Endodermal cell (in vitro differentiated cells): ENCODE measurements at regions not wholly inside any gene's neighbourhood (a gene's known extent, or its start where the extent isn't known, plus 50 kb on each side); places are given as distances from the start of the nearest gene placed in this dataset.

Experiments
- DNase-seq: peaks from one replicate; pipeline ENCODE4 v3.0.0-alpha.2; 2017
- H3K27ac ChIP-seq: 2 replicates; pipeline ENCODE4 v1.5.1; 2013; ENCODE audit warnings: mild to moderate bottlenecking, low read depth, low read length, moderate library complexity
- H3K27me3 ChIP-seq: 2 replicates; pipeline ENCODE4 v1.6.1; 2013; ENCODE audit warnings: mild to moderate bottlenecking, low read length, moderate library complexity; ENCODE audit not compliant: insufficient read depth, control insufficient read depth, poor library complexity, severe bottlenecking
- H3K36me3 ChIP-seq: 2 replicates; pipeline ENCODE4 v1.7.0; 2013; ENCODE audit warnings: mild to moderate bottlenecking, low read length, moderate library complexity; ENCODE audit not compliant: control insufficient read depth, insufficient read depth
- H3K4me1 ChIP-seq: one replicate; pipeline ENCODE4 v1.7.0; 2013; ENCODE audit warnings: low read length; ENCODE audit not compliant: control insufficient read depth, insufficient read depth
- H3K4me3 ChIP-seq: 2 replicates; pipeline ENCODE4 v1.5.1; 2013; ENCODE audit warnings: mild to moderate bottlenecking, low read length, moderate library complexity
- H3K9ac ChIP-seq: 2 replicates; pipeline ENCODE4 v1.6.1; 2013; ENCODE audit warnings: mild to moderate bottlenecking, low read length, moderate library complexity; ENCODE audit not compliant: poor library complexity, severe bottlenecking; ENCODE audit errors: extremely low read depth
- H3K9me3 ChIP-seq: 2 replicates; pipeline ENCODE4 v1.6.1; 2013; ENCODE audit warnings: mild to moderate bottlenecking, low read length, moderate library complexity; ENCODE audit not compliant: control insufficient read depth
- H3K27ac Mint-ChIP-seq: 2 replicates; pipeline ENCODE4 v1.8.0; 2020; ENCODE audit warnings: mixed read lengths
- H3K27me3 Mint-ChIP-seq: 2 replicates; pipeline ENCODE4 v1.8.0; 2021; ENCODE audit warnings: mild to moderate bottlenecking, mixed read lengths; ENCODE audit not compliant: insufficient read depth
- H3K36me3 Mint-ChIP-seq: 2 replicates; pipeline ENCODE4 v1.8.0; 2020; ENCODE audit warnings: low read depth, mixed read lengths
- H3K4me1 Mint-ChIP-seq: 2 replicates; pipeline ENCODE4 v1.8.0; 2020; ENCODE audit warnings: mixed read lengths
- H3K4me3 Mint-ChIP-seq: 2 replicates; pipeline ENCODE4 v1.8.0; 2020; ENCODE audit warnings: mild to moderate bottlenecking, moderate library complexity, mixed read lengths
- H3K9me3 Mint-ChIP-seq: 2 replicates; pipeline ENCODE4 v1.8.0; 2020; ENCODE audit warnings: mild to moderate bottlenecking, mixed read lengths
- WGBS, 2 experiments: methylation state at CpG; one replicate each; pipeline versions ENCODE4 v1.1.5 to v1.1.7; 2013; ENCODE audit warnings: missing lambda C conversion rate in 2 of 2, mixed read lengths in 1 of 2; ENCODE audit not compliant: insufficient coverage in 1 of 2, insufficient read length in 1 of 2; 5-methylcytosine and 5-hydroxymethylcytosine counted together
- TF ChIP-seq, protein P1 (sequence below): fragments of 200-600 bp; sonication (generic); conservative IDR thresholded peaks from 2 replicates; pipeline ENCODE4 v1.5.0; 2021; ENCODE audit warnings: antibody characterized with exemption, mild to moderate bottlenecking

DNA sequence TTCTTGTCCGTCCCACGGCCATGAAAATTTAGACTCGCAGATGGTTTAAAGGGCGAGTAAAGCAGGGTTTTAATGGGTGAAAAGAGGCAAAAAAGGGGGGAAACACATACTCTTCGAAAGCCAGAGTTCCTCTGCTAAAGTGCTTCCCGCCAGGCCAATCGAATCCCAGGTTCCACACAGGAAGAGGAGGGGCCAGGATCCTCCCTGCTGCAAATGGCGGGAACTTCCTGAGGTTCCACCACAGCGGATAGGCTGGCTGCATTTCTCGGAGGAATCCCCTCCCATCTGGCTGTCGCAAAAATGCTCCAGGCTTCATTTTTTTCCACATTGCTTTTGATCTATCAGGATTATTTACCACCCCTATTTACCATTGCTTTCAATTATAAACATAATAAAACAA lies 670.1 kb upstream of the CA10 start:
- H3K9me3 ChIP-seq, result peaks cover 31% of the 10 kb centered on the region
- H3K27me3 ChIP-seq, result no peaks in the 10 kb centered on the region
- Mint-ChIP-seq H3K4me1 (no peaks in the 10 kb centered on the region), H3K36me3 (no peaks in the 10 kb centered on the region), H3K27me3 (no peaks in the 10 kb centered on the region), H3K27ac (no peak overlapping the region), H3K9me3 (no peaks in the 10 kb centered on the region), H3K4me3 (no peak overlapping the region)
- H3K9ac ChIP-seq, result no peak overlapping the region
- no peak for DNase-seq
- no peaks in the 10 kb centered on the region for H3K4me1 ChIP-seq
- no peak overlapping the region for H3K27ac ChIP-seq
- 82 to 87% methylated on average over 11 of the region's 11 CpGs for WGBS, 2 experiments
- TF ChIP-seq, protein P1, sequence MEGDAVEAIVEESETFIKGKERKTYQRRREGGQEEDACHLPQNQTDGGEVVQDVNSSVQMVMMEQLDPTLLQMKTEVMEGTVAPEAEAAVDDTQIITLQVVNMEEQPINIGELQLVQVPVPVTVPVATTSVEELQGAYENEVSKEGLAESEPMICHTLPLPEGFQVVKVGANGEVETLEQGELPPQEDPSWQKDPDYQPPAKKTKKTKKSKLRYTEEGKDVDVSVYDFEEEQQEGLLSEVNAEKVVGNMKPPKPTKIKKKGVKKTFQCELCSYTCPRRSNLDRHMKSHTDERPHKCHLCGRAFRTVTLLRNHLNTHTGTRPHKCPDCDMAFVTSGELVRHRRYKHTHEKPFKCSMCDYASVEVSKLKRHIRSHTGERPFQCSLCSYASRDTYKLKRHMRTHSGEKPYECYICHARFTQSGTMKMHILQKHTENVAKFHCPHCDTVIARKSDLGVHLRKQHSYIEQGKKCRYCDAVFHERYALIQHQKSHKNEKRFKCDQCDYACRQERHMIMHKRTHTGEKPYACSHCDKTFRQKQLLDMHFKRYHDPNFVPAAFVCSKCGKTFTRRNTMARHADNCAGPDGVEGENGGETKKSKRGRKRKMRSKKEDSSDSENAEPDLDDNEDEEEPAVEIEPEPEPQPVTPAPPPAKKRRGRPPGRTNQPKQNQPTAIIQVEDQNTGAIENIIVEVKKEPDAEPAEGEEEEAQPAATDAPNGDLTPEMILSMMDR, result no peak
- H3K4me3 ChIP-seq, result no peak overlapping the region
- H3K36me3 ChIP-seq, result no peaks in the 10 kb centered on the region

DNA sequence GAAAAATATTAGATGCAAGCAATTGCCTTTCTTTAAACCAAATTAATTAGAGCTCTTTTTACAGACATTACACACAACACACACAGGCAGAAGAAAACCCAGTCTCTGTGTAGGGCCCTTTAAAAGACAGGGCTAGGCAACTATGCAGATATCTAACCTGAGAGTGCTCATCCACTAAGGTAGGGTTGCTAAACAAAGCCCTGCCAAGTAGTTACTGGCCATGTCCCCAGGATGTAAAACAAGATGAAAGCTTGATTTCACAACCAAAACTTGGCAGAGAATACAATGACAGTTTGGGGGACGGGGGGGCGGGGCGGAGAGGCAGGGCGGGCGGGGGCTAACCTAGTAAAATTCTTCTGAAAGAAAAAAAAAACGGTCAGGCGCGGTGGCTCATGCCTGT lies 669.0 kb upstream of the CA10 start:
- 86 to 93% methylated on average over 7 to 8 of the region's 8 CpGs for WGBS, 2 experiments
- no peaks in the 10 kb centered on the region for H3K27me3 Mint-ChIP-seq

DNA sequence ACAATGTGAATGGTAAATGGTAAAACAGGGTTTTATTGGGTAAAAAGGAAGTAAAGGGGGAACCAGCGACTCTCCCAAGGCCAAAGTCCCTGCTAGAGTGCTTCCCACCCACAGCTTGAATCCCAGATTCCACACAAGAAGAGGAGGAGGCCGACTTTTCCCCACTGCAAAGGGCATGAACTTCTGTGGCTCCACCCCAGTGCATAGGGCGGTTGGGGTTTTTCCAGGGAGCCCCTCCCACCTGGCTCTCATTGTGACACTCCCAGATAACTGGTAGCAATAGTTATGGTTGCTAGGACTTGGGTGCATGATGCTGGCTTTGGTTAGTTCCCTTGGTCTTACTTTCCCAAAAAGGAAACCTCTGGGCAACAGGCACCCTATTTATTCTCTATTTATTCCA lies 666.0 kb upstream of the CA10 start:
- no peak overlapping the region for H3K4me3 ChIP-seq
- TF ChIP-seq, protein P1, result no peak
- no peaks in the 10 kb centered on the region for H3K27me3 ChIP-seq
- no peak overlapping the region for H3K9ac ChIP-seq
- H3K36me3 Mint-ChIP-seq, result no peaks in the 10 kb centered on the region
- no peak for DNase-seq
- 57% methylated on average over 3 of the region's 3 CpGs; no CpG with 5 or more reads in 1 of the 2 experiments for WGBS, 2 experiments
- no peaks in the 10 kb centered on the region for H3K27me3 Mint-ChIP-seq
- H3K4me3 Mint-ChIP-seq, result no peak overlapping the region
- no peaks in the 10 kb centered on the region for H3K4me1 ChIP-seq
- no peaks in the 10 kb centered on the region for H3K36me3 ChIP-seq
- no peaks in the 10 kb centered on the region for H3K4me1 Mint-ChIP-seq
- no peak overlapping the region for H3K27ac Mint-ChIP-seq
- peaks cover 18% of the 10 kb centered on the region for H3K9me3 ChIP-seq
- no peaks in the 10 kb centered on the region for H3K9me3 Mint-ChIP-seq
- no peak overlapping the region for H3K27ac ChIP-seq

More for the DNA sequence above, 669.0 kb upstream of the CA10 start:
- H3K4me1 ChIP-seq, result no peaks in the 10 kb centered on the region
- no peaks in the 10 kb centered on the region for H3K36me3 ChIP-seq
- Mint-ChIP-seq H3K27ac (no peak overlapping the region), H3K4me3 (no peak overlapping the region), H3K36me3 (no peaks in the 10 kb centered on the region), H3K4me1 (no peaks in the 10 kb centered on the region), H3K9me3 (no peaks in the 10 kb centered on the region)
- DNase-seq, result no peak
- H3K27ac ChIP-seq, result no peak overlapping the region
- H3K9me3 ChIP-seq, result peaks cover 31% of the 10 kb centered on the region
- H3K9ac ChIP-seq, result no peak overlapping the region
- no peaks in the 10 kb centered on the region for H3K27me3 ChIP-seq
- H3K4me3 ChIP-seq, result no peak overlapping the region
- TF ChIP-seq, protein P1, result no peak
